ENCODE measurements at regions not wholly inside any gene's neighbourhood (a gene's known extent, or its start where the extent isn't known, plus 50 kb on each side); places are given as distances from the start of the nearest gene placed in this dataset.

GRCh38 chr2:43100883-43101662, 125.3 kb downstream of the ZFP36L2 start:
- peak; percentile 79 for DNase-seq
- peak; percentile 68 for ATAC-seq (ENCODE audit: poor library complexity)
- intact Hi-C loops (cut with DNase I): no loop called here

GRCh38 chr2:43100362-43100882, 126.0 kb downstream of the ZFP36L2 start:
- DNase-seq (no peak), ATAC-seq (ENCODE audit: poor library complexity) (no peak)
- intact Hi-C loops (cut with DNase I): no loop called here

DNA sequence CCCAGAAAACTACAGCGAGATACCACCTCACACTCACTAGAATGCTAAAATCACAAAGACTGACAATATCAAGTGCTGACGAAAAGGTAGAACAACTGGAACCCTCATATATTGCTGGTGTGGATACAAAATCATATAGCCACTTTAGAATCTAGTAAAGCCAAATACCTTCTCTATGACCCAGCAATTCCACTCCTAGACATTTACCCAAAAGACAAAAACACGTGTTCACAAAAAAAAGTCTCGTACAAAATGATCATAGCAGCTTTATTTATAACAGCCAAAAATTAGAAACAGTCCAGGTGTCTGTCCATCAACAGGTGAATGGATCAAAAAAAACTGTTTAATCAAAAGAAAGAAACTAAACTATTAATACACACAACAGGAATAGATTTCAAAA, 126.6 kb downstream of the ZFP36L2 start:
- ATAC-seq (ENCODE audit: poor library complexity) (no peak), DNase-seq (no peak)
- intact Hi-C loops (cut with DNase I): no loop called here

DNA sequence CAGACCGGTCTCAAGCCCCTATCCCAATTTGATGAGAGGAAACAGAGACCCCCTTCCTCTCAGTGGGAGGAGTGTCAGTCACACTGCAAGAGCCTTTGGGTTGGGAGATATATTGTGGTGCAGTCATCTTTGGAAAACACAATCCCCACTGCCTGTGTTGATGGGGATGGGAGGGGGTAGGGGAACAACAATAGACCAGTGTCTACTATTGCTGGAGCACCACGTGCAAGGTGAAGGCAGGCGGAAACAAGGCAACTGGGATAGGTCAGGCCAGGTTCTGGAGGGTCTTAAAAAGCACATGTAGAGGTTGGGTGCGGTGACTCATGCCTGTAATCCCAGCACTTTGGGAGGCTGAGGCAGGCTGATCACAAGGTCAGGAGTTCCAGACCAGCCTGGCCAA, 127.9 kb downstream of the ZFP36L2 start:
- intact Hi-C loops (cut with DNase I): no loop called here
- no peak for ATAC-seq (ENCODE audit: poor library complexity)
- no peak for DNase-seq

- intact Hi-C loops (cut with DNase I): no loop called here
- DNase-seq (no peak), ATAC-seq (ENCODE audit: poor library complexity) (no peak)
Measured at GRCh38 chr2:43097644-43098408, 128.6 kb downstream of the ZFP36L2 start.

DNA sequence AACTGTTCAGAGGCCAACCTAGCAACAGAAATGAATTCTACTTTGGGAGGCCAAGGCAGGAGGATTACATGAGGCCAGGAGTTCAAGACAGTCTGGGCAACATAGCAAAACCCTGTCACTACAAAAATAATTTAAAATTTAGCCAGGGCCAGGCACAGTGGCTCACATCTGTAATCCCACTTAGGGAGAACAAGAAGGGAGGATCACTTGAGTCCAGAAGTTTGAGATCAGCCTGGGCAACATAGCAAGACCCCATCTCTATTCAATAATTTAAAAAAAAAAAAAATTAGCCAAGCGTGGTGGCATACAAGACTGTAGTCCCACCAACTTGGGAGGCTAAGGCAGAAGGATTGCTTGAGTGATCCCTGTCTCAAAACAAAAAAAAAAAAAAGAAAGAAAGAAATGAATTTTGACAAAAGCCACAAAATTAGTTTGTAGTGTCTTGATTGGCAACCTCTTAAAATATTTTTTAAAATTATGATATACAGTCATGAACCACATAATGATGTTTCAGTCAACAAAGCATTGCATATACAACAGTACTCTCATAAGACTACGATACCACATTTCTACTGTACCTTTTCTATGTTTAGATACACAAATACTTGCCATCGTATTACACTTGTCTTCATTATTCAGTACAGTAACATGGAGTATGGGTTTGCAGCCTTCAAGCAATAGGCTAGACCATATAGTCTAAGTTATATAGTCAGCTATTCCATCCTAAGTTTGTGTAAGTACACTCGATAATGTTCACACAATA, 130.7 kb downstream of the ZFP36L2 start:
- intact Hi-C loops (cut with DNase I): no loop called here
- ATAC-seq (ENCODE audit: poor library complexity): no peak
- no peak for DNase-seq

DNA sequence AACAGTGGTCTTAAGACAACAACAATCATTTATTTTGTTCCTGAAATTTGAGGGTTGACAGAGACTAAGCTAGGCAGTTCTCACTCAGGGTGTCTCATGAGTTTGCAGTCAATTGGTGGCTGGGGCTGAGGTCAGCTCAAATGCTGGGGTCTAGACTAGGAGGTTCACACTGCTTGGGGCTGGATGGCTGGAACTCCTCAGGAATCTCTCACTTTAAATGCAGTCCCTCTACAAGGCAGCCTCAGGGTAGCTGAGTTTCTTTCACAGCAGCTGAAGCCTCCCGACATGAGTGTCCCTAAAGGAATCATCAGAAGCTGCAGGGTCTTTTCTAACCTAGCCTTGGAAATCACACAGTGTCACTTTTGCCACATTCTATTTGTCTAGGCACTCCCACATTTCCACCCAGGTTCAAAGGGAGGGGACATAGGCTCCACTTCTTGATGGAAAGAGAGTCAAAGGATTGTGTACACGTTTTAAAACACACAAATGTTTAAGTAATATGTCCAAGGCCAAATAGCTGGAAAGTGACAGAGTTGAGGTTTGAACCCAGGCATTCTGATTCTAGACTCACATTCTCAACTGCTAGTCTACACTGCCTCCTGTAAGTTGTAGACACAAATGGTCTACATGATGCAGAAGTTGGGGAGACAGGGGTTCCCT, 133.8 kb downstream of the ZFP36L2 start:
- ATAC-seq (ENCODE audit: poor library complexity): no peak
- intact Hi-C loops (cut with DNase I): no loop called here
- no peak for DNase-seq

DNA sequence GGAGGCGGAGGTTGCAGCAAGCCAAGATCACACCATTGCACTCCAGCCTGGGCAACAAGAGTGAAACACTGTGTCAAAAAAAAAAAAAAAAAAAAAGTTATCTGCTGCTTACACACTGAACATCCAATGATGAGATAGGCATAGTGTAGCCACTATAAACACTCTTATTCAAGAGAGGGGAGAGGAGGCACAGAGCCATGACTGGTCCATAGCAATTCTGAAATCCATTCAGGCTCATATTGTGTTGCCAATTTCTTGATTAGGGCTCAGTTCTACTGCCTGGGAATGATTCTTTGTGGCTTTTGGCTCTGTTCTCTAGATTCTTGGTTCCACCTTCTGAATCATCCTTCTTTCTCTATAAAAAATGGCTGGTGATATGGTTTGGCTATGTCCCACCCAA, 136.1 kb downstream of the ZFP36L2 start:
- intact Hi-C loops (cut with DNase I): no loop called here

DNA sequence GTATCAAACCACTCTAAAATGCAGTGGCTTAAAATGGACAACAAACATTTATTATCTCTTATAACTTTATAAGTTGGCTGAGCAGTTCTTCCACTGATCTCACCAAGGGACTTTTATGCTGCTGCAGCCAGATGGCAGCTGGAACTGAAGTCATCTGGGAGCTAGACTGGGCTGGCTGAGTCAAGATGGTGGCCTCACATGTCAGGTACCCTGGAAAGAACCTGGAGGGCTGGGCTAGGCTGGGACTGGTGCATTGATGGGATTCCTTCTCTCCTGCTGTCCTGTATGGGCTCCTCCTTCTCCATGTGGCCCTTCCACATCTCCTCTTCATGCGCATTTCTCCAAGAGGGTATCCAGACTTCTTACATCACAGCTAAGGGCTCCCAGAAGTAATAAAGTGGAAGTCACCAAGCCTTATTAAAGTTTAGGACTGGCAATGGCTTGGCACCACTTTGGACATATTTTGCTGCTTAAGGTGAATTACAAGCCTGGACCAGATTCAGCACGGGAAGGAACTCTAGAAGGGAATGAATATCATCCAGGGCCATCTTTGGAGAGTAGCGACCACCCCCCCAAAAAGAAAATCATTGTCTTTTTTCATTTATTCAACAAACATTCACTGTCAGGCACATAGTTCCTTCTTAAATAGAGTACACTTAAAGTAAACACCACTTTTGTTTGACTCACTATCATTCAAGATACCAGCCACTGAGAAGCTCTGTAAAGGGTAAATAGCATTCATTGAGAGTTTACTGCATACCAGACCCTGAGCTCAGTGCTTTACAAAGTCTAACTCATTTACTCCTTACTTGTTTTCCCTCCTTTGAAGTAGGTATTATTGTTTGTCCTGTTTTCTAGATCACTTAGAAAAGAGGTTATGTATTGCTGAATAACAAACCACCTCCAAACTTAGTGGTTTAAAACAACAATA, 138.0 kb downstream of the ZFP36L2 start:
- intact Hi-C loops (cut with DNase I): no loop called here
- DNase-seq: no peak
- no peak for ATAC-seq (ENCODE audit: poor library complexity)

More for the DNA sequence above, 136.1 kb downstream of the ZFP36L2 start:
- DNase-seq (no peak), ATAC-seq (ENCODE audit: poor library complexity) (no peak)

DNA sequence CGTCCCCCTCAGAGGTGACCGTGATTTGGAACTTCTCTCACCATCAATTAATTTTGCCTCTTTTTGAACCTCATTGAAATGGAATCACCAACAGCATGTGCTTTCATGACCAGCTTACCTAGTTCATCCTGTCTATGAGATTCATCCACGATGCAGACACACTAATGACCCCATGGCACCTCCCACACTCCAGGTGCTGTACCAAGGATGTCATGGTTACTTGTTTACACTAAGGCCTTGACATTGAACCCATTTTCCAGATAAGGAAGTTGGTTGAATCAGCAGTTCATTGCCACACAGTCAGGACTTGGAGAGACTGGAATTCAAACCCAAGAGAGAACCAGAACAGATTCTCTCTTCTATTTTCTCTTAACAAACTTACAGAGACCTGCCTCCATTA, 139.0 kb downstream of the ZFP36L2 start:
- no peak for ATAC-seq (ENCODE audit: poor library complexity)
- DNase-seq: no peak
- intact Hi-C loops (cut with DNase I): no loop called here

DNA sequence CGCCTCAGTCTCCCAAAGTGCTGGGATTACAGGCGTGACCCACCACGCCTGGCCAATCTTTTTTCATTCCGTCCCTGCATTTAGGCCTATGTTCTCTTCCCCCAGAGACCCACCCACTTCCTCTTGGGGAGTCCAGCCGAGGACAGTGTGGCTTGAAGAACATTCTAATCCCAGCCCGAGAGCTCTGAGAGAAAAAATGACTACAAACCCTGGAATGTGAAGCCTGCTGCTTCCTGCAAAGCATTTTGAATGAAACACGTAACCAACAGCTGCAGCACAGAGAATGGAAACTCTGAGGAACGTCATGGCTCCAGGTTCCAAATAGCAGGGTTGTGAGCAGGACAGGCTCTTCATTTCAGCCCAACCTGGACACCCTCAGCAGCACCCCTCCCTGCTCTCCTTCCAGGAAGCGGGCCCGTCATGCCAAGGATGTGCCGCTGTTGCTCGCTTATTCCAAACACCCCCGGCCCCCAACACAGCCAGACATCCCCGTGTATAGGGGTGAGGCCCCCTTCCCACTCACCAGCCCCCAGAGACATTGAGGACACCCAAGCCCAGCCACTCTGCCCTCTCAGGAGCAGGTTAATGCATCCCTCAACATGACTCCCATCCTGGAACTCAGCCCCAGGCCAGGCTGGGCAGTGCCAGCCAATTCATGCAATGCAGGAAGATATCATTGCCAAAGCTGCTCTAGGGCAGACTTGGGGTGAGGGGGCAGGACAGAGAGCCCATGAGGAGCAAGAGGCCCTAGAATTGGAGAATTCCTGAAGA, 139.8 kb downstream of the ZFP36L2 start:
- DNase-seq (peak; percentile 73), ATAC-seq (ENCODE audit: poor library complexity) (peak; percentile 74)
- intact Hi-C loops (cut with DNase I): no loop called here

- peak; percentile 7 for ATAC-seq (ENCODE audit: poor library complexity)
Measured at GRCh38 chr2:43085929-43086328, 140.5 kb downstream of the ZFP36L2 start.

DNA sequence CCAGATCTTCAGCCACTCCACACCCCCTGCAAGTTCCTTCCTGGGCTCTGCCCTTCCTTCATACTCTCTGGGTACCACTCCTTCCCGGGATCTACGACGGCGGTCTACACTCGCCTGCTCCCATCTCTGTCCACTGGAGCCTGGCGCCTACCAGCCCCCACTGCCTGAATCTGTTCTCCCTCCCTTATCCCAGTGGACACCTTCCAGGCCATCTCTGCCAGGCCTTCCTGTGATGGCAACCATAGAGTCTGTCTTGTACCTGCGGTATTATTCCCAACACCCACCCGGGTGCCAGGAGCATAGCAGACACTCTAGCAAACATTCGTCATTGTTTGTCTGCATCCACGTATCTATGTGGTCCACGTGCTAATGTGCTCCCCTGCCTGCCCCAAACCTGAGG, 140.9 kb downstream of the ZFP36L2 start:
- DNase-seq (no peak), ATAC-seq (ENCODE audit: poor library complexity) (no peak)
- intact Hi-C loops (cut with DNase I): no loop called here

More at GRCh38 chr2:43085929-43086328, 140.5 kb downstream of the ZFP36L2 start:
- no peak for DNase-seq
- intact Hi-C loops (cut with DNase I): no loop called here

DNA sequence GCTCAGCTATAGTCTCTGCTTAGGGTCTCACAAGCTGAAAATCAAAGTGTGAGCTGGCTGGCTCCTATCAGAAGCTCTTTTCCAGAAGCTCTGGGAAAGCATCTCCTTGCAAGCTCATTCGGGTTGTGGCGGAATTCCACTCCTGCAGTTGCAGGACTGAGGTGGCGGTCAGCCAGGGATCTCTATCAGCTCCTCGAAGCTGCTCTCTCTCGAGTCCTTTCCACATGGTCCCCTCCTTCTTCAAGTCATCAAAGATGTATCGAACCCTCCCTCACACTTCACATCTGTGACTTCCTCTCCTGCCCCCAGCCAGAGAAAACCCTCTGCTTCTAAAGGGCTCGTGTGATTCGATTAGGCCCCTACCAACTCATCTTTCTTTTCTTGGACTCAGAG, 141.7 kb downstream of the ZFP36L2 start:
- intact Hi-C loops (cut with DNase I): no loop called here
- peak; percentile 77 for DNase-seq
- ATAC-seq (ENCODE audit: poor library complexity): peak; percentile 13

GRCh38 chr2:43083710-43084698, 142.4 kb downstream of the ZFP36L2 start:
- intact Hi-C loops (cut with DNase I): no loop called here
- DNase-seq: peak; percentile 63
- ATAC-seq (ENCODE audit: poor library complexity): peak; percentile 19

Data from Right ventricle myocardium superior (tissue), 1 donor.